ENCODE measurements at regions not wholly inside any gene's neighbourhood (a gene's known extent, or its start where the extent isn't known, plus 50 kb on each side); places are given as distances from the start of the nearest gene placed in this dataset.

DNA sequence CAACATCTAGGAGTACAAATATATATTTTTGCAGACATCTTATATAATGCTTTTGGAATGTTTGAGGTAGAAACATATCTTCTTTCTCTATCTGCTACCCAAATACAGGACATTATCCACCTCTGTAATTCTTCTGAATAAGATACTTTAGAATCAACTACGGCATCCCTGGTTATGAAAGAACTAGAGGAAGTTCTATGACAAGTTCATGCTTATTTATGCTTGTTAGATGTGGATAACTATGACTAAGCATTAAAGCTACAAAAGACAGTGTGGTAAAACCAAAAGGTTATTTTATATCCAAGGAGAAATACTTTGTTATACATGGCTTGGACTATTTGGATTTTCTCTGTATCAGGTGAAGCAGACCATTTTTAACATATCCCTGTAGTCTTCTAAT, 894.0 kb downstream of the KCNT2 start:
- no peaks in the 10 kb centered on the region for H3K9me3 ChIP-seq (ENCODE audit: control insufficient read depth, insufficient read depth, low read length)

DNA sequence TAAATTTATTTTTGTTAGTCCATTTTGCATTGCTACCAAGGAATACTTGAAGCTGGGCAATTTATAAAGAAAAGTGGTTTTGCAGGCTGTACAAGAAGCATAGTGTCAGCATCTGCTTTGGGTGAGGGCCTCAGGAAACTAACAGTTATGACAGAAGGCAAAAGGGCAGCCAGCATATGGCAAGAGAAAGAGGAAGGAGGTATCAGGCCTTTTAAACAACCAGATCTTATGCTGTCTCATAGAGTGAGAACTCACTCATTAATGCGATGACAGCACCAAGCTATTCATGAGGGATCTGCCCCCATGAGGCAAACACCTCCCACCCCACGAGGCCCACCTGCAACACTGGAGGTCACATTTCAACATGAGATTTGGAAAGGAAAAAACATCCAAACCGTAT, 898.4 kb downstream of the KCNT2 start:
- Histone ChIP-seq H3F3A (ENCODE audit: control insufficient read depth, insufficient read depth) (no peaks in the 10 kb centered on the region), H4K20me1 (ENCODE audit: control insufficient read depth, insufficient read depth, low read depth, low read length) (no peaks in the 10 kb centered on the region), H3K4me2 (ENCODE audit: low read length) (no peak overlapping the region), H3K9me2 (replicated peaks; ENCODE audit: control insufficient read depth, low read length) (no peaks in the 10 kb centered on the region), H3K27me3 (ENCODE audit: control insufficient read depth, low read length) (no peaks in the 10 kb centered on the region), H3K4me1 (ENCODE audit: control insufficient read depth, low read length) (no peaks in the 10 kb centered on the region), H3K36me3 (ENCODE audit: control insufficient read depth, low read length) (no peaks in the 10 kb centered on the region), H3K79me2 (ENCODE audit: control insufficient read depth, low read length) (no peaks in the 10 kb centered on the region), H3K27ac (ENCODE audit: low read depth, low read length) (no peak overlapping the region), H3K9me3 (ENCODE audit: control insufficient read depth, insufficient read depth, low read length) (no peaks in the 10 kb centered on the region), H3K4me3 (ENCODE audit: low read length) (no peak overlapping the region)
- TF ChIP-seq, protein P1, sequence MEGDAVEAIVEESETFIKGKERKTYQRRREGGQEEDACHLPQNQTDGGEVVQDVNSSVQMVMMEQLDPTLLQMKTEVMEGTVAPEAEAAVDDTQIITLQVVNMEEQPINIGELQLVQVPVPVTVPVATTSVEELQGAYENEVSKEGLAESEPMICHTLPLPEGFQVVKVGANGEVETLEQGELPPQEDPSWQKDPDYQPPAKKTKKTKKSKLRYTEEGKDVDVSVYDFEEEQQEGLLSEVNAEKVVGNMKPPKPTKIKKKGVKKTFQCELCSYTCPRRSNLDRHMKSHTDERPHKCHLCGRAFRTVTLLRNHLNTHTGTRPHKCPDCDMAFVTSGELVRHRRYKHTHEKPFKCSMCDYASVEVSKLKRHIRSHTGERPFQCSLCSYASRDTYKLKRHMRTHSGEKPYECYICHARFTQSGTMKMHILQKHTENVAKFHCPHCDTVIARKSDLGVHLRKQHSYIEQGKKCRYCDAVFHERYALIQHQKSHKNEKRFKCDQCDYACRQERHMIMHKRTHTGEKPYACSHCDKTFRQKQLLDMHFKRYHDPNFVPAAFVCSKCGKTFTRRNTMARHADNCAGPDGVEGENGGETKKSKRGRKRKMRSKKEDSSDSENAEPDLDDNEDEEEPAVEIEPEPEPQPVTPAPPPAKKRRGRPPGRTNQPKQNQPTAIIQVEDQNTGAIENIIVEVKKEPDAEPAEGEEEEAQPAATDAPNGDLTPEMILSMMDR (IDR thresholded peaks at IDR 0.05; ENCODE audit: low read depth, low read length, poor library complexity, severe bottlenecking): no peak
- TF ChIP-seq EZH2phosphoT487 (IDR thresholded peaks at IDR 0.05; ENCODE audit: borderline replicate concordance, low read length): no peak

More for the DNA sequence above, 894.0 kb downstream of the KCNT2 start:
- Histone ChIP-seq H4K20me1 (ENCODE audit: control insufficient read depth, insufficient read depth, low read depth, low read length) (no peaks in the 10 kb centered on the region), H3K79me2 (ENCODE audit: control insufficient read depth, low read length) (no peaks in the 10 kb centered on the region), H3F3A (ENCODE audit: control insufficient read depth, insufficient read depth) (no peaks in the 10 kb centered on the region), H3K27ac (ENCODE audit: low read depth, low read length) (no peak overlapping the region), H3K4me3 (ENCODE audit: low read length) (no peak overlapping the region), H3K4me1 (ENCODE audit: control insufficient read depth, low read length) (no peaks in the 10 kb centered on the region), H3K4me2 (ENCODE audit: low read length) (no peak overlapping the region), H3K36me3 (ENCODE audit: control insufficient read depth, low read length) (no peaks in the 10 kb centered on the region), H3K27me3 (ENCODE audit: control insufficient read depth, low read length) (no peaks in the 10 kb centered on the region), H3K9me2 (replicated peaks; ENCODE audit: control insufficient read depth, low read length) (no peaks in the 10 kb centered on the region)
- TF ChIP-seq EZH2phosphoT487 (IDR thresholded peaks at IDR 0.05; ENCODE audit: borderline replicate concordance, low read length): no peak
- TF ChIP-seq, protein P1 (IDR thresholded peaks at IDR 0.05; ENCODE audit: low read depth, low read length, poor library complexity, severe bottlenecking): no peak

DNA sequence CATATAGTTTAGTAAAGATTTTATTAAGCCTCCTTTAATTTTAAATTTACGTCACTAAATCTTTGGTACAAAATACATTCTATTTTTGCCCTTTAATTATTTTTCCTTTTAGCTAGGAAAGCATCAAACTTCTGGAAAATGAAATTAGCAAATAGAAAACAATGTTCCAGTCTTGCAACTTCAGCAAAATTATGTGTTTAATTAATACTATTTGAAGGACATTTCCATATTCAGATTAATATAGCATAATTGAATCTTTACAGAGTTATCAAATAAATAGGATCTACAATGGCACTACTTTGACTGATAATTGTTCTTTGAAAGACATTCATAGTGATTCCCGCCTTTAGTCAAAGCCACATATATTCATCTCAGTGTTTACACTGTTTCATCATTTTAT, 904.2 kb downstream of the KCNT2 start:
- no peaks in the 10 kb centered on the region for H4K20me1 ChIP-seq (ENCODE audit: control insufficient read depth, insufficient read depth, low read depth, low read length)
- H3F3A ChIP-seq (ENCODE audit: control insufficient read depth, insufficient read depth): no peaks in the 10 kb centered on the region
- H3K27ac ChIP-seq (ENCODE audit: low read depth, low read length): no peak overlapping the region
- no peaks in the 10 kb centered on the region for H3K4me1 ChIP-seq (ENCODE audit: control insufficient read depth, low read length)
- H3K27me3 ChIP-seq (ENCODE audit: control insufficient read depth, low read length): no peaks in the 10 kb centered on the region
- H3K36me3 ChIP-seq (ENCODE audit: control insufficient read depth, low read length): no peaks in the 10 kb centered on the region
- no peak for TF ChIP-seq EZH2phosphoT487 (IDR thresholded peaks at IDR 0.05; ENCODE audit: borderline replicate concordance, low read length)
- TF ChIP-seq, protein P1 (IDR thresholded peaks at IDR 0.05; ENCODE audit: low read depth, low read length, poor library complexity, severe bottlenecking): no peak
- H3K4me2 ChIP-seq (ENCODE audit: low read length): no peak overlapping the region
- no peaks in the 10 kb centered on the region for H3K79me2 ChIP-seq (ENCODE audit: control insufficient read depth, low read length)
- H3K9me3 ChIP-seq (ENCODE audit: control insufficient read depth, insufficient read depth, low read length): no peaks in the 10 kb centered on the region
- H3K9me2 ChIP-seq (replicated peaks; ENCODE audit: control insufficient read depth, low read length): no peaks in the 10 kb centered on the region
- H3K4me3 ChIP-seq (ENCODE audit: low read length): no peak overlapping the region

GRCh38 chr1:195701149-195701548, 907.1 kb downstream of the KCNT2 start:
- Histone ChIP-seq H3K4me1 (ENCODE audit: control insufficient read depth, low read length) (no peaks in the 10 kb centered on the region), H3K9me2 (replicated peaks; ENCODE audit: control insufficient read depth, low read length) (no peaks in the 10 kb centered on the region), H3K4me3 (ENCODE audit: low read length) (no peak overlapping the region), H4K20me1 (ENCODE audit: control insufficient read depth, insufficient read depth, low read depth, low read length) (no peaks in the 10 kb centered on the region), H3K27ac (ENCODE audit: low read depth, low read length) (no peak overlapping the region), H3K36me3 (ENCODE audit: control insufficient read depth, low read length) (no peaks in the 10 kb centered on the region), H3F3A (ENCODE audit: control insufficient read depth, insufficient read depth) (no peaks in the 10 kb centered on the region), H3K79me2 (ENCODE audit: control insufficient read depth, low read length) (no peaks in the 10 kb centered on the region), H3K4me2 (ENCODE audit: low read length) (no peak overlapping the region), H3K9me3 (ENCODE audit: control insufficient read depth, insufficient read depth, low read length) (no peaks in the 10 kb centered on the region), H3K27me3 (ENCODE audit: control insufficient read depth, low read length) (no peaks in the 10 kb centered on the region)
- TF ChIP-seq, protein P1 (IDR thresholded peaks at IDR 0.05; ENCODE audit: low read depth, low read length, poor library complexity, severe bottlenecking): no peak
- TF ChIP-seq EZH2phosphoT487 (IDR thresholded peaks at IDR 0.05; ENCODE audit: borderline replicate concordance, low read length): no peak
